Neural crest cell (in vitro differentiated cells): ENCODE measurements at regions not wholly inside any gene's neighbourhood (a gene's known extent, or its start where the extent isn't known, plus 50 kb on each side); places are given as distances from the start of the nearest gene placed in this dataset.

Experiments
- DNase-seq: peaks from one replicate; pipeline ENCODE4 v3.0.0; 2021; ENCODE audit warnings: low read depth, mixed read lengths, low spot score
- H3K27ac Mint-ChIP-seq: one replicate; pipeline ENCODE4 v1.8.0; 2021; ENCODE audit warnings: mild to moderate bottlenecking, mixed read lengths; ENCODE audit not compliant: unreplicated experiment
- H3K27me3 Mint-ChIP-seq: 2 replicates; pipeline ENCODE4 v1.8.0; 2021; ENCODE audit warnings: low read depth, mild to moderate bottlenecking, mixed read lengths
- H3K36me3 Mint-ChIP-seq: 2 replicates; pipeline ENCODE4 v1.8.0; 2021; ENCODE audit warnings: low read depth, mild to moderate bottlenecking, mixed read lengths
- H3K4me1 Mint-ChIP-seq: 2 replicates; pipeline ENCODE4 v1.8.0; 2021; ENCODE audit warnings: mixed read lengths
- H3K4me3 Mint-ChIP-seq: one replicate; pipeline ENCODE4 v1.8.0; 2021; ENCODE audit warnings: mild to moderate bottlenecking, mixed read lengths
- H3K9me3 Mint-ChIP-seq: 2 replicates; pipeline ENCODE4 v1.8.0; 2021; ENCODE audit warnings: mixed read lengths
- TF ChIP-seq, protein P1 (sequence below): fragments of 200-600 bp; sonication (generic); conservative IDR thresholded peaks from 2 replicates; pipeline ENCODE4 v1.5.0; 2021; ENCODE audit warnings: antibody characterized with exemption, mild to moderate bottlenecking

DNA sequence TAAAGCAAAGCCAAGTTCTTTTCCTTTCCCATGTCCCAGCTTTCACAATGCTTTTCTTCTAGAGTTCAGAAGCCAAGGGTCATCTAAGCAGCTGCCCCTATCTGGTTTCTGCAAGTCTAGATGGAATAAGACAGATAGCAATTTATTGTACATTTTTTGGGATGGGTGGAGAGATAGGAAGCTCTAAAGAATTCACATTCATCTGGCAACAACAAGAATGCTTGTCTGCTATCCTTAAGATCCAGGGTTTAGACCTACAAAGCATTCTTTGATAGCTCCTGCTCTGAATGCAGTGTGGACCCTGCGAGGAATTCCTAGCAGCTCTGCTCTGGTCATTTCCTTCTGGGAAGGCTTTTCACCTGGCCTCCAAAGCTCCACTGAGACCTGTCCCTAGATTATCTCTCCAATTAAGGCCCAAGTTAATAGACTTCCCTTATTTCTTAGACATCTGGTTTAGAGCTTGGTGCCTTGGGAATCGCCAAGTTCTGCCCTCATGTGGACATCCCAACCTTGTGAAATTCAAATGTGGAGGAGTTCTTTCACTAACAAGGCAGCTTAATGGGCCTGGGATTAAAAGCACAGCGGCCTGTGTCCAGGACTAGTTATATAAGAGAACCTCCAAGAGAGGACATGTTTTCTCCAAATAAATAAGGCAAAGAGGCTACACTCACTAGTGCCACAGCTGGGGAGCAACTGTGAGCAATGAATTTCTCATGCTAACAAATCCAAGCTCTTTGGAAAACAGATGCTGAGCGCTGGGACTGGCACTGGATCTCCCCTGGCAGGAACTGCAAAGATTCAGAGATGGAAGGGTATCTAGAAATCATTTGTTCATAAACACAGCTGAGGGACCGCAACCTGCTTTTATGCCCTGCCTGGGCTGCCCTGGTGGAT, 384.5 kb upstream of the DDHD1 start:
- H3K4me1 Mint-ChIP-seq = peaks cover 14% of the 10 kb centered on the region
- DNase-seq = no peak
- H3K9me3 Mint-ChIP-seq = no peaks in the 10 kb centered on the region
- H3K27ac Mint-ChIP-seq = no peak overlapping the region
- H3K36me3 Mint-ChIP-seq = no peaks in the 10 kb centered on the region
- no peak overlapping the region for H3K4me3 Mint-ChIP-seq
- H3K27me3 Mint-ChIP-seq = no peaks in the 10 kb centered on the region
- TF ChIP-seq, protein P1, sequence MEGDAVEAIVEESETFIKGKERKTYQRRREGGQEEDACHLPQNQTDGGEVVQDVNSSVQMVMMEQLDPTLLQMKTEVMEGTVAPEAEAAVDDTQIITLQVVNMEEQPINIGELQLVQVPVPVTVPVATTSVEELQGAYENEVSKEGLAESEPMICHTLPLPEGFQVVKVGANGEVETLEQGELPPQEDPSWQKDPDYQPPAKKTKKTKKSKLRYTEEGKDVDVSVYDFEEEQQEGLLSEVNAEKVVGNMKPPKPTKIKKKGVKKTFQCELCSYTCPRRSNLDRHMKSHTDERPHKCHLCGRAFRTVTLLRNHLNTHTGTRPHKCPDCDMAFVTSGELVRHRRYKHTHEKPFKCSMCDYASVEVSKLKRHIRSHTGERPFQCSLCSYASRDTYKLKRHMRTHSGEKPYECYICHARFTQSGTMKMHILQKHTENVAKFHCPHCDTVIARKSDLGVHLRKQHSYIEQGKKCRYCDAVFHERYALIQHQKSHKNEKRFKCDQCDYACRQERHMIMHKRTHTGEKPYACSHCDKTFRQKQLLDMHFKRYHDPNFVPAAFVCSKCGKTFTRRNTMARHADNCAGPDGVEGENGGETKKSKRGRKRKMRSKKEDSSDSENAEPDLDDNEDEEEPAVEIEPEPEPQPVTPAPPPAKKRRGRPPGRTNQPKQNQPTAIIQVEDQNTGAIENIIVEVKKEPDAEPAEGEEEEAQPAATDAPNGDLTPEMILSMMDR = no peak

DNA sequence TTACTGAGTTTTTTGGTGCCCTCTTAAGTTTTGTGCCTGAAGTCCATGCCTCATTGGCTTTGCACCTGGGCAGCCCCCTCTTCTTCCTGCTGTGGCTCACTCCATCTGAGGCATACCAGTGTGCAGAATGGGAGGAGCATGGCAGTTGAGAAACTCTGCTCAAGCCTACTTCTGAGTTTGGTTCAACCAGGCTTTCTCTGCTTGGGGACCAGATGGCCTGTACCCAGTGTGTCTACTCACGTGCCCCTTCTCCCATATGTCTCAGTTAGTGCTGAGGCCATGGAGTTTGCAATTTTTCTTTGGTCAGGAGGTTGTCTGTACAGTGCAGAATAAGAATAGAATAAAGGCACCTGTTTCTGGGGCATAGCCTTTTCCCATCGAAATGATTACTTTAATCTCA, 383.3 kb upstream of the DDHD1 start:
- Mint-ChIP-seq H3K9me3 (no peaks in the 10 kb centered on the region), H3K27me3 (no peaks in the 10 kb centered on the region)

DNA sequence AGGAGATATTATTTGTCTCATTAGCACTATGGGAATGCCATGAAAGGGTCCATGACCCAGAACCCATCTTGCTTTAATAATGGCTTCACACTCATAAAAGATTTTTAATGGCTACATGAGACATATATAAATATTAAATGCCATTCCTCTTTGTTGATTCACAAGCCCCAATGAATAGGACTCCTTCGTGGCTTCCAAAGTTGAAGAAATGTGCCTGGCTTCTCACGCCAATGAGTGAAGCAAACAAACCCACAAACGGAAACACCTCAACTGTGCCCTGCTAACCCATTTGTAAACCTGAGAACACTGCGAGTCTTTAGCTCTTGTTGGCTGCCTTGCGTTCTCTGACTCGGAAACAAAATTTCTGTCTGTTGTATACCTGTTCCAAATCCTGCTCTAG, 381.7 kb upstream of the DDHD1 start:
- no peaks in the 10 kb centered on the region for H3K27me3 Mint-ChIP-seq
- H3K9me3 Mint-ChIP-seq = no peaks in the 10 kb centered on the region
- peaks cover 12% of the 10 kb centered on the region for H3K4me1 Mint-ChIP-seq
- TF ChIP-seq, protein P1 = no peak
- no peaks in the 10 kb centered on the region for H3K36me3 Mint-ChIP-seq
- H3K4me3 Mint-ChIP-seq = no peak overlapping the region
- no peak overlapping the region for H3K27ac Mint-ChIP-seq
- DNase-seq = no peak

More for the DNA sequence above, 383.3 kb upstream of the DDHD1 start:
- Mint-ChIP-seq H3K27ac (no peak overlapping the region), H3K36me3 (no peaks in the 10 kb centered on the region), H3K4me1 (peaks cover 14% of the 10 kb centered on the region), H3K4me3 (no peak overlapping the region)
- DNase-seq = no peak
- TF ChIP-seq, protein P1 = no peak

DNA sequence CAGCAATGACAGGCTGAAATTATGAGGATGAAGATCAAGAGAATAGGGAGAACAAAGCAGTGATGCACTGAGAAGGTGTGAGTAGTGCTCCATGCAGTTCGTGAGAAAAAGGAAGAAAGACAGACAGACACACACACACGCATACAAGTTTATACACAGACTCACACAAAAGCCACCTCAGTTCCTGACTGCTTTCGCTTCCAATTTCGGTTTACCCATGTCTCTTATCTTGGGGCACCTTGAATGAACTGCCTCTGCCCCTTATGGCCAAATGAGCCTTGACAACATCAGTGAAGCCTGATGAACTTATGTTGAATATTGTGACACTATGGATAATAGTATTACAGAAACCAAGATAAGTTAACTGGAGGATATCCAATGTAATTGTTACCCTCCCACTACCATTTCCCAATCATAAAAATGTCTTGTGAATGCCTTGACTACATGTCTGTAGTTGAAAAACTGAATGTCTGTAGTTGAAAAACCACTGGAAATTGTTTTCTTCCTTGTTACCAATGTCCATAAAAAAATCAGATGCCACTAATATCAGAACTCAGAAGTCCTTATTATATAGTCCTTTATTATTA, 380.4 kb upstream of the DDHD1 start:
- Mint-ChIP-seq H3K36me3 (no peaks in the 10 kb centered on the region), H3K4me3 (no peak overlapping the region), H3K9me3 (no peaks in the 10 kb centered on the region), H3K4me1 (peaks cover 7% of the 10 kb centered on the region), H3K27me3 (no peaks in the 10 kb centered on the region), H3K27ac (no peak overlapping the region)
- DNase-seq = no peak
- TF ChIP-seq, protein P1 = no peak

DNA sequence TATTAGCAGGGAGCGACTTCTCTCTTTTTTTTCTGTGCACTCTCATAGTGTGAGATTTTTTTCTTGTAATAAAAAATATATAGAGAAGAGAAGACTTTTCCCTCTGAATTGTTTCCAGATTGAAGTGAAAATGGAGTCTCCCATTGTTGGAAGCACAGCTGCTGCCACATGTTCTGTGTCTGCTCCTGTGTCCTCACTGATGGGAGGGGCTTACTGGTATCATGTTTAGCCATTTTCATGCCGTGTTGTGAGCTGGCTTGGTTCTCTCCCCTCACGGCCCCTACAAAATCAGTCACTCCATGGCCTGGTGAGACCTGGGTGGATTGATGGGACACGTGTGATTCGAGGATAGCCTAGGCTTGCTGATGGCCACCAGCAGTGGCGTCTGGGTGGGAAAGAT, 379.7 kb upstream of the DDHD1 start:
- Mint-ChIP-seq H3K4me1 (peaks cover 7% of the 10 kb centered on the region), H3K36me3 (no peaks in the 10 kb centered on the region), H3K4me3 (no peak overlapping the region), H3K9me3 (no peaks in the 10 kb centered on the region), H3K27ac (no peak overlapping the region), H3K27me3 (no peaks in the 10 kb centered on the region)
- TF ChIP-seq, protein P1 = no peak
- DNase-seq = no peak
